GM23338 (cell line): ENCODE measurements at regions not wholly inside any gene's neighbourhood (a gene's known extent, or its start where the extent isn't known, plus 50 kb on each side); places are given as distances from the start of the nearest gene placed in this dataset.

Experiments
- ATAC-seq: fragments of 200-7000 bp; cut with Tn5 transposase; 3 replicates; pipeline ENCODE4 v1.9.1; 2020
- DNase-seq: peaks from one replicate; pipeline ENCODE4 v3.0.0-alpha.2; 2015; ENCODE audit warnings: low spot score
- H2AFZ ChIP-seq: fragments of 200-600 bp; sonication (generic); 2 replicates; pipeline ENCODE4 v1.8.0; 2016; ENCODE audit warnings: antibody characterized with exemption, mild to moderate bottlenecking, moderate library complexity
- H3F3A ChIP-seq: fragments of 200-600 bp; sonication (generic); replicated peaks from 2 replicates; pipeline ENCODE4 v1.8.0; 2017; ENCODE audit warnings: antibody characterized with exemption, mixed run types, low read depth
- H3K27ac ChIP-seq: fragments of 200-600 bp; sonication (generic); 2 replicates; pipeline ENCODE4 v1.6.1; 2016; ENCODE audit warnings: low read depth
- H3K27me3 ChIP-seq: fragments of 200-600 bp; sonication (generic); 2 replicates; pipeline ENCODE4 v1.8.0; 2016; ENCODE audit warnings: mild to moderate bottlenecking, mixed run types, moderate library complexity; ENCODE audit not compliant: insufficient read depth
- H3K36me3 ChIP-seq: fragments of 200-600 bp; sonication (generic); 2 replicates; pipeline ENCODE4 v1.8.0; 2016; ENCODE audit warnings: mild to moderate bottlenecking; ENCODE audit not compliant: insufficient read depth
- H3K4me1 ChIP-seq: fragments of 200-600 bp; sonication (generic); 2 replicates; pipeline ENCODE4 v1.8.0; 2016; ENCODE audit warnings: mild to moderate bottlenecking, moderate library complexity; ENCODE audit not compliant: insufficient read depth
- H3K4me2 ChIP-seq: fragments of 200-600 bp; sonication (generic); 2 replicates; pipeline ENCODE4 v1.7.1; 2017; ENCODE audit warnings: mixed run types
- H3K4me3 ChIP-seq: fragments of 200-600 bp; sonication (generic); 2 replicates; pipeline ENCODE4 v1.6.1; 2016; ENCODE audit warnings: mixed run types
- H3K79me2 ChIP-seq: fragments of 200-600 bp; sonication (generic); replicated peaks from 2 replicates; pipeline ENCODE4 v1.8.0; 2017; ENCODE audit warnings: mild to moderate bottlenecking; ENCODE audit not compliant: insufficient read depth
- H3K9me2 ChIP-seq: fragments of 200-600 bp; sonication (generic); 2 replicates; pipeline ENCODE4 v1.8.0; 2017; ENCODE audit not compliant: insufficient read depth
- H4K20me1 ChIP-seq: fragments of 200-600 bp; sonication (generic); replicated peaks from 2 replicates; pipeline ENCODE4 v1.8.0; 2017; ENCODE audit warnings: mild to moderate bottlenecking; ENCODE audit not compliant: insufficient read depth
- H3K27ac Mint-ChIP-seq: 2 replicates; pipeline ENCODE4 v1.8.0; 2020; ENCODE audit warnings: inconsistent platforms, mild to moderate bottlenecking, moderate library complexity, mixed read lengths
- H3K27me3 Mint-ChIP-seq: 3 replicates; pipeline ENCODE4 v1.8.0; 2022; ENCODE audit warnings: low read depth, mild to moderate bottlenecking, moderate library complexity, mixed read lengths, inconsistent platforms; ENCODE audit not compliant: insufficient read depth, poor library complexity
- H3K36me3 Mint-ChIP-seq: 3 replicates; pipeline ENCODE4 v1.8.0; 2021; ENCODE audit warnings: low read depth, mild to moderate bottlenecking, inconsistent platforms, moderate library complexity, mixed read lengths
- H3K4me1 Mint-ChIP-seq: 3 replicates; pipeline ENCODE4 v1.8.0; 2020; ENCODE audit warnings: mild to moderate bottlenecking, inconsistent platforms, mixed read lengths
- H3K4me3 Mint-ChIP-seq: 3 replicates; pipeline ENCODE4 v1.8.0; 2021; ENCODE audit warnings: moderate library complexity, mild to moderate bottlenecking, inconsistent platforms, mixed read lengths
- H3K9me3 Mint-ChIP-seq: 3 replicates; pipeline ENCODE4 v1.8.0; 2020; ENCODE audit warnings: moderate library complexity, mild to moderate bottlenecking, inconsistent platforms, mixed read lengths
- CREB1 ChIP-seq: fragments of 250-450 bp; sonication (Bioruptor Pico); IDR thresholded peaks from 2 replicates; pipeline ENCODE4 v1.5.0; 2020; ENCODE audit warnings: low read depth, mild to moderate bottlenecking, moderate library complexity
- EZH2 ChIP-seq: fragments of 200-600 bp; sonication (generic); IDR thresholded peaks from one replicate; pipeline ENCODE4 v1.8.0; 2017; ENCODE audit warnings: antibody characterized with exemption, mild to moderate bottlenecking, low read depth; ENCODE audit not compliant: unreplicated experiment
- EZH2phosphoT487 ChIP-seq: fragments of 200-600 bp; sonication (generic); IDR thresholded peaks from one replicate; pipeline ENCODE4 v1.8.1; 2018; ENCODE audit warnings: antibody characterized with exemption; ENCODE audit not compliant: unreplicated experiment
- JUNB ChIP-seq: IDR thresholded peaks from one replicate; pipeline ENCODE4 v1.6.1; 2016; ENCODE audit warnings: antibody characterized with exemption; ENCODE audit not compliant: unreplicated experiment
- NANOG ChIP-seq: IDR thresholded peaks from 2 replicates; pipeline ENCODE4 v1.6.1; 2016; ENCODE audit warnings: antibody characterized with exemption, borderline replicate concordance
- STAT1 ChIP-seq: IDR thresholded peaks from one replicate; pipeline ENCODE4 v1.6.1; 2016; ENCODE audit warnings: antibody characterized with exemption; ENCODE audit not compliant: unreplicated experiment
- ZNF114 ChIP-seq: fragments of 250-450 bp; sonication (Bioruptor Pico); IDR thresholded peaks from 2 replicates; pipeline ENCODE4 v1.5.0; 2020; ENCODE audit warnings: mild to moderate bottlenecking, moderate library complexity
- TF ChIP-seq, protein P1 (sequence below), 2 experiments: fragments of 200-600 bp in 1 of 2; sonication (generic) in 1 of 2; conservative IDR thresholded peaks; 2 replicates each; pipeline versions ENCODE4 v1.5.1 to v1.6.1; 2016 to 2017; ENCODE audit warnings: antibody characterized with exemption in 2 of 2, low read depth in 2 of 2, mild to moderate bottlenecking in 2 of 2, moderate library complexity in 1 of 2
- TF ChIP-seq, protein P2 (sequence below): IDR thresholded peaks from one replicate; pipeline ENCODE4 v1.6.1; 2018; ENCODE audit warnings: antibody characterized with exemption; ENCODE audit not compliant: unreplicated experiment

DNA sequence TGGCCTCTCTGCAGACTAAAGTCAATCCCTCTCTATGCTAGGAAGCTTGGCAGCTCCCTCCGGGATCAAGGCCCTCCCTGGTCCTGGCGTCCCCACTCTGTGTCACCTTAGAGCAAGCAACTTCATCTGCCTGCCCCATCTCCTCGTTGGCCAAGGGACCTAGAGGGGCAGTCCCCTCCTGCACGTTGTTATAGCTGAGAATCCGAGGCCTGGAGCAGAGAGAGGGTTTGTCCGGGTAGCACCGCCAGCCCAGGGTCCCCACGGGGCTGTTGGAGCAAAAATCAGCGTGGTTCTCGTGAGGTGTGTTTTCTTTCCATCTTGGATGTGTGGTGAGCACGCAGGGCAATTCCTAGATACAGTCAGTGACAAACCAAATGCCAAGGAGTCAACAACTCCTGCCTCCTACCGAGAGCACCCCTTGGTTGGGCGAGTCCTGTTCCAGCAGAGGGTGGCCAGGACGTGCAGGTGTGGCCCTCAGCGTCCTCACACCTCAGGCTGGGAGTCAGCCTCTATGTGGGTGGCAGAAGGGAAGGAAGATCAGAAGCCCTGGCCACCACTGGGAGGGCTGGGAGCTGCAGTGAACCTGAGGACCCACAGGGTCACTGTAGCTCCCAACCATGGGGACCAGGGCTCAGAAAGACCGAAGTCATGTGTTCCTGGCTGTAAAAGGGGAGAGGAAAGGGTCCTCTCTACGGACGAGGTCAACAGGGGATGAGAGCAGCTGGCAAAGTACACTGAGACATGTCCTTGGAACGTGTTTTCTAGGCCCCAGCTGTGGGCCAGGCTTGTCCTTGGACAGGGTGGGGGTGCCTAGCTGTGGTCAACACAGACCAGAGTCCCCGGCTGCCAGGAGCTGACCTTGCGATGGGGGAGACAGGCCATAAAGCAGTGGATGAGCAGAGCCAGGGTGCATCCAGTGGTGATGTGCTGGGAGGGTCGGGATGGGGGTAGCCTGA is 85.6 kb upstream of the CIBAR2 start:
- peaks cover 6% of the 10 kb centered on the region; the same call in 1 of the 2 replicates for H4K20me1 ChIP-seq
- no peak overlapping the region for H3K4me3 Mint-ChIP-seq
- no peak overlapping the region for H3K27ac ChIP-seq
- ATAC-seq: no peak
- H3K27ac Mint-ChIP-seq: 0 out of 2 replicates have a peak overlapping the region, but pooled peaks have one; percentile 40
- no peak for DNase-seq
- H3K79me2 ChIP-seq: peaks cover 60% of the 10 kb centered on the region
- H3K4me2 ChIP-seq: no peak overlapping the region
- H3K4me1 ChIP-seq: peaks cover 11% of the 10 kb centered on the region; the same call in 1 of the 2 replicates
- H3K9me3 Mint-ChIP-seq: peaks cover 7% of the 10 kb centered on the region; the same call in 2 of the 3 replicates
- H3K9me2 ChIP-seq: no peaks in the 10 kb centered on the region
- H3K36me3 ChIP-seq: no peaks in the 10 kb centered on the region
- H3K4me1 Mint-ChIP-seq: peaks cover 38% of the 10 kb centered on the region
- TF ChIP-seq NANOG (no peak), EZH2phosphoT487 (no peak), JUNB (no peak), ZNF114 (no peak), STAT1 (no peak), CREB1 (CRISPR knock-in tag) (no peak), EZH2 (no peak)
- TF ChIP-seq, protein P1, sequence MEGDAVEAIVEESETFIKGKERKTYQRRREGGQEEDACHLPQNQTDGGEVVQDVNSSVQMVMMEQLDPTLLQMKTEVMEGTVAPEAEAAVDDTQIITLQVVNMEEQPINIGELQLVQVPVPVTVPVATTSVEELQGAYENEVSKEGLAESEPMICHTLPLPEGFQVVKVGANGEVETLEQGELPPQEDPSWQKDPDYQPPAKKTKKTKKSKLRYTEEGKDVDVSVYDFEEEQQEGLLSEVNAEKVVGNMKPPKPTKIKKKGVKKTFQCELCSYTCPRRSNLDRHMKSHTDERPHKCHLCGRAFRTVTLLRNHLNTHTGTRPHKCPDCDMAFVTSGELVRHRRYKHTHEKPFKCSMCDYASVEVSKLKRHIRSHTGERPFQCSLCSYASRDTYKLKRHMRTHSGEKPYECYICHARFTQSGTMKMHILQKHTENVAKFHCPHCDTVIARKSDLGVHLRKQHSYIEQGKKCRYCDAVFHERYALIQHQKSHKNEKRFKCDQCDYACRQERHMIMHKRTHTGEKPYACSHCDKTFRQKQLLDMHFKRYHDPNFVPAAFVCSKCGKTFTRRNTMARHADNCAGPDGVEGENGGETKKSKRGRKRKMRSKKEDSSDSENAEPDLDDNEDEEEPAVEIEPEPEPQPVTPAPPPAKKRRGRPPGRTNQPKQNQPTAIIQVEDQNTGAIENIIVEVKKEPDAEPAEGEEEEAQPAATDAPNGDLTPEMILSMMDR (conservative IDR thresholded peaks at IDR 0.05; ENCODE audit: low read depth in 2 of 2): no peak
- TF ChIP-seq, protein P2, sequence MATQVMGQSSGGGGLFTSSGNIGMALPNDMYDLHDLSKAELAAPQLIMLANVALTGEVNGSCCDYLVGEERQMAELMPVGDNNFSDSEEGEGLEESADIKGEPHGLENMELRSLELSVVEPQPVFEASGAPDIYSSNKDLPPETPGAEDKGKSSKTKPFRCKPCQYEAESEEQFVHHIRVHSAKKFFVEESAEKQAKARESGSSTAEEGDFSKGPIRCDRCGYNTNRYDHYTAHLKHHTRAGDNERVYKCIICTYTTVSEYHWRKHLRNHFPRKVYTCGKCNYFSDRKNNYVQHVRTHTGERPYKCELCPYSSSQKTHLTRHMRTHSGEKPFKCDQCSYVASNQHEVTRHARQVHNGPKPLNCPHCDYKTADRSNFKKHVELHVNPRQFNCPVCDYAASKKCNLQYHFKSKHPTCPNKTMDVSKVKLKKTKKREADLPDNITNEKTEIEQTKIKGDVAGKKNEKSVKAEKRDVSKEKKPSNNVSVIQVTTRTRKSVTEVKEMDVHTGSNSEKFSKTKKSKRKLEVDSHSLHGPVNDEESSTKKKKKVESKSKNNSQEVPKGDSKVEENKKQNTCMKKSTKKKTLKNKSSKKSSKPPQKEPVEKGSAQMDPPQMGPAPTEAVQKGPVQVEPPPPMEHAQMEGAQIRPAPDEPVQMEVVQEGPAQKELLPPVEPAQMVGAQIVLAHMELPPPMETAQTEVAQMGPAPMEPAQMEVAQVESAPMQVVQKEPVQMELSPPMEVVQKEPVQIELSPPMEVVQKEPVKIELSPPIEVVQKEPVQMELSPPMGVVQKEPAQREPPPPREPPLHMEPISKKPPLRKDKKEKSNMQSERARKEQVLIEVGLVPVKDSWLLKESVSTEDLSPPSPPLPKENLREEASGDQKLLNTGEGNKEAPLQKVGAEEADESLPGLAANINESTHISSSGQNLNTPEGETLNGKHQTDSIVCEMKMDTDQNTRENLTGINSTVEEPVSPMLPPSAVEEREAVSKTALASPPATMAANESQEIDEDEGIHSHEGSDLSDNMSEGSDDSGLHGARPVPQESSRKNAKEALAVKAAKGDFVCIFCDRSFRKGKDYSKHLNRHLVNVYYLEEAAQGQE: no peak
- no peaks in the 10 kb centered on the region; the same call in 1 of the 2 replicates for H3F3A ChIP-seq
- H3K27me3 ChIP-seq: no peaks in the 10 kb centered on the region
- peaks cover 12% of the 10 kb centered on the region; the same call in 2 of the 3 replicates for H3K36me3 Mint-ChIP-seq
- no peak overlapping the region for H2AFZ ChIP-seq
- H3K27me3 Mint-ChIP-seq: peaks cover 10% of the 10 kb centered on the region
- no peak overlapping the region for H3K4me3 ChIP-seq
